Stimulated activated CD4-positive, alpha-beta T cell treated with anti-CD3 and anti-CD28 coated beads, TNF-alpha, amount 100 ng/mL, for 1 hour (primary cell): ENCODE measurements at regions not wholly inside any gene's neighbourhood (a gene's known extent, or its start where the extent isn't known, plus 50 kb on each side); places are given as distances from the start of the nearest gene placed in this dataset.
"Not testable (repeated sequence)": the region's sequence is repeated elsewhere in the genome, so short reads cannot be mapped to it uniquely, and the experiment has no call there.

Experiments used
- DNase-seq, 3 donors: peaks; one replicate each; pipeline ENCODE4 v3.0.0-alpha.2; 2020; ENCODE audit warnings: low read depth in 3 of 3, low spot score in 1 of 3

DNA sequence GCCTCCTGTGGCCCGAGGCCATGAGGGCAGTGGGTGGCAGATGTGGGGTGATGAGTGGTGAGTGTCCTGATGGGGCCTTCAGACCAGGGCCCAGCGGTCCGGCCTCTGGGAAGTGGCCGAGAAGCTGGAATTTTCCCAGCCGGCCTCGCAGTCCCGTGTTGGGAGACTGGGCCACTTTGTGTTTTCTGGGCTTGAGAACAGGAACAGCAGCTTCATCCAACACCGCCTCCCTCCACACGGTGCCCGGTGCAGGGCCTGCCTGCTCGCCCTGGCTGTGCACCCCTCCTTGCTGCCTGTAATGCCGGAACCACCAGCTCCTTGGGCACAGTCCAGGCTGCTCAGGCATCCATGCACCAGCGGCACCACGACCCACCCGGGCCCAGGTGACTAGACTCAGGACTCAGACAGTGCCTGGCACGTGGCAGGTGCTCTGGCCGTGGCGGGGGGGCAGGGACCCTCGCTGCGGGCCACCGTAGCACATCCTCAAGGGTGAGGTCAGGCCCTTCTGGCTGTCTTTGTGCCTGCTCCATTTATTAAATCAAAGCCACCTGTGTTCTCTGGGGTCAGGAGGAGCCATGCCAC, 194.7 kb downstream of the BANP start:
- DNase-seq: not testable (repeated sequence)

DNA sequence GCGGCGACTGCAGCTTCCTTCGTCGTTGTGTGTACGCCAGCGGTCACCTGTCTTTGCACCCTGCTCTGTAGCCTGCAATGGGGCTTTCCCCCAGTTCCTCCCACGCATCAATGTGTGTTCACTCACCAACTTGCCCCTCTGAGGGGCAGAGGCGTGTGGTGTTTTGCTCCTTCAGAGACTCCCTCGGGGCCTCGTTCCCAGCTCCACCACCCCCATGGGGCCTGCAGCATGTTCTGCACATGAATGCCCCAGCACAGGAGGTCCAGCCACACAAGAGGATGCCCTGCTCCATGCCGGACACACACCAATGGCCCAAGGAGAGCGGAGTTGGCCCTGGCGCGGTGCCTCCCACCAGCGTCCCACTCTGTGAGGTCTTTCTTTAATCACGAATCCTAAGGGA, 196.8 kb downstream of the BANP start:
- DNase-seq: not testable (repeated sequence)

DNA sequence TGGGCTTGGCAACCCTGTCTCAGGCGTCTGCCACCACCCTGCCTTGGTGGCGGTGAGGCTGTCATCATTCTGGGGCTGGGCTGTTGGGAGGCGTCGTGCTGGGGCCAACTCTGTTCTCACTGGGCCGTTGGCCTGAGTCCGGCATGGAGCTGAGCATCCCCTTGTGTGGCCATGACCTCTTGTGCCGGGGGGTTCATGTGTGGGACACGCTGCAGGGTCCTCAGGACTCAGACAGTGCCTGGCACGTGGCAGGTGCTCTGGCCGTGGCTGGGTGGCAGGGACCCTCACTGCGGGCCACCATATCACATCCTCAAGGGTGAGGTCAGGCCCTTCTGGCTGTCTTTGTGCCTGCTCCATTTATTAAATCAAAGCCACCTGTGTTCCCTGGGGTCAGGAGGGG, 197.4 kb downstream of the BANP start:
- DNase-seq: not testable (repeated sequence)

DNA sequence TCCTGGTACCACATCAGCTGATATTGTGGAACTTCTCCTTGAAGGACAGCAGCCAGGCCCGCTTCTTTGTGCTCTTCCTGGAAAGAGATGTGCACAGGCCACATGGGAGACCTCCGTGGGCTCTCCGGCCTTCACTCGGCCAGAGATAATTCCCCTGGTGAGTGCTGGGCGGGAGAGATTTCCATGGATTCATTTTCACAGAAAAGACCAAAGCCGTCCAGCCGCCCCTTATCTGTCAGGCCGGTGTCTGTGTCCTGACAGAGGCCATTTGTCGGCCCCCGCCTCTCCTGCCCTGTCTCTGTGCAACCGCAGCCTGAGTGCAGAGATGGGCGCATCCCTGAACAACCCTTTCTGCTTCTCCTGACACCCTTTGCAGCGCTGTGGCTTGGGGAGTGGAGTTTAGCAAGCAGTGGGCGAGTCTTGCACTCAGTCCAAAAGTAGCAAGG, 197.9 kb downstream of the BANP start:
- not testable (repeated sequence) for DNase-seq

DNA sequence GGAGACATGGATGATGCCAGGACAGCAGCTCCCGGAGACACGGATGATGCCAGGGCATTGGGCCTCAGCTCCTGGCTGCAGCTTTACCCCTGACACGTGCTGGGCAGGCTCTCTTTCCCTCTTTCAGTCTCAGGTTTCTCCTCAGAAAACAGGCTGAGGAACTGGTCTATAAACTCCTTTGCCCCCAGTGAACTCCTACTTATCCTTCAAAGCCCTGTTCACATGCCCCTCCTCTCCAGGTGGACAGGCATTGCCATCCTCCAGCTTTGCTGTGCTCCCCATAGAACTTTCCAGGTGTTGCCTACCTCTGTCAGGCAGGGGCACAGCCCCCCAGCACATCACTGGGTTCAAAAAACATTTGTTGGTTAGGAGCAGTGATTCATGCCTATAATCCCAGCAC, 198.4 kb downstream of the BANP start:
- not testable (repeated sequence) for DNase-seq

DNA sequence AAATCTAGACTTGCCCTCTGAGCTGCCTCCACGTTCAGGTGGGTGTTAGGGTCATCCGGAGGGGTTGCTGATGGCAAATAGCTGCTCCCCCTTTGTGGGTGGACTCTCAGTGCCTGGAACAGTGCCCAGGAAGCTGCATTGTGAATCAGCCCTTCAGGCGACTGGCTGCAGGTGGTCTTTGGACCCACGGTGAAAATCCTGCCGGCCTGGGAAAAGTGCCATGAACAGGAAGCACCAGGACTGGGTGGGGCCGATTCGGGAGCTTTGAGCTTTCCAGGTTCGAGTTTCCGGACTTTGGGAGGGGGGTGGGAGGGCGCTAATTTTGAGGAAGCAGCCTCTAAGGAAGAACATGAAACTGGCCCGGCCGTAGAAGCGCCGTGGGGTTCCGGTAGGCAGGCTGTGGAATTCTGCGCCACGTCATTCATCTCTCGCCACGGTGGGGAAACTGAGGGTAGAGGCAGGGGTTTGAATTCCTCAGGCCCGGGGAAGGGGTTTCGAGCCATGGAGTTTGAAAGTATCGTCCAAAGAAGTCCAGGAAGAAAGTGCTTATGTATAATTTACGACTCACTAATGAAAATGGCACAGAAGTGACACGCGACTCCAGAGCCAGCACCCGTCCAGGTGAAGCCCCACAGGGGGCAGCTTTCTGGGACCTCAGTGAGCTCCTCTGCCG, 199.4 kb downstream of the BANP start:
- not testable (repeated sequence) for DNase-seq

DNA sequence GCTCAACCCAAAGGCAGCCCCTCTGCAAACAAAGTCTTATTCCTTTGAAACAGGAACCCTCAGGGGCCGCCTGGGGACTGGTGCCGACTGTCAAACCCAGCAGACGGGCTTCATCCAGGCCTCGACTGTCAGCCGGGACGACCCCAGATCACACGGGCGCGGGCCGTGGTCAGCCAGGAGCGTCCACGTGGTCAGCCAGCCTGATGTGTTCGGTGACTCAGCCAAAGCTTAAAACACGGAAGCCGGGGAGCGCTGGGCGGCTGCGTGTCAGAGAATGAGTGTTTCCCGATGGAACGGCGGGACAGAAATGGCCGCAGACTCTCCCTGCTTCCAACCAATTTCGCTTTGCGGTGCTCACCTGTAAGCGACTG, 199.9 kb downstream of the BANP start:
- DNase-seq: not testable (repeated sequence)

DNA sequence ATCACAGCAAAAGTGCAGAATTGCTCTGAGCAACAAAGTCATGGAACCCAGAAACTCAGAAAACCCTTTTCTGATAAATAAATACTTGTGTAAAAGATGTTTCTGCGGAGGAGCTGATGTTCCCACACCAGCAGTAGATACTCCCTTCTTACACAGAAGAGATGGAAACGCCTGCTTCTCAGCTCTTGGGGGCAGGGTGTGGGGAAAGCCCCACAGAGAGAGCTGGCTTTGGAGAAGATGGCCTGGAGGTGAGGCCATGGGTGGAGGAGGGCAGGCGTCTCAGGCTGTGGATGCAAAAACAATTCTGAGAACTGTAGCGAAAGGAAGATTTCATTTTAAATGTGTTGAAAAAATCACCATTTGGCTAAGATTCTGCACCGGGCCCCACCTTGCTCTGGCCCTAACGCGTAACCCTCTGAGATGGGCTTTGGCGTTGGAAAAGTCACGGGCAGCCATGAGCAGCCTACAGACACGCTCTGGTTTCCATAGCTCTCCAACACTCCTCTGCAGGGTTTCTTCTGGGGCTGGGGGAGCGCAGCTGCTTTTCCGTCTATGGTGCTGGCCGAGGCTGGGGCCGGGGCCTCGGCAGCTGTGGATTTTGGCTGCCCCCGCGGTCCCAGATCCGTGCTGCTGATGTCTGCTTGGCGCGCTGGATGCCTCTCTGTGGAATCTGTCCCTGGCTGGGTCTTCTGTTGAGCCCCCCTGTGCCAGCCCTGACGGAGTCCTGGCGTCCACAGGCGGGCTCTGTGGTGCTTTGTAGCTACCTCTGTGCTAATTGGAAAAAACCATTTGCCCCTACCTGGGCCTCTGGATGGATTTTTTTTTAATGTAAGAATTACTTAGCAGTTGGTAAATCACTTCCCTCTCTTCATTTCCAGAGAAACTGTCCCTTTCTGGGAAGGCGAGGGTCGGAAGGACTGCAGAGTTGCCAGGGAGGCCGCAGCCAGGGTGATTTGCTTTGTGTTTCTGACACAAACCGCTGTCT, 200.9 kb downstream of the BANP start:
- DNase-seq: not testable (repeated sequence)

DNA sequence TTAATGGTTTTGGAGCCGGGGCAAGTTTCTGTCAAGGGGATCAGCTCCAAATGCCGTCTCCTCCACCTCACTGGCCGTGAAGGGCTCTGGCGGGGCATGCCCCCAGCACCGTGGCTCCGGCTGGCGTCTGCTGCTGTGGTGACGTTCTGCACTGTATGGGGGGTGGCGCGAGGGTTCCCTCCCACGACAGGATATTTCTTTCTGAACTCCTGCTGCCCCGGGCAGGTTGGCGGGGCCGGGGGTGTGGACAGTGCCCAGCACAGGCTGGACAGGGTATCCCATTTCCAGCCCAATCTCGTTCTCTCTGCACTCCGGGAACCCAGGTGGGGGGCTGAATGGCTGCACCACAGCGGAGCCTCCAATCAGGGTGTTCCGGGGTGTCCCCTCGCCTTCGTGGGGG, 201.6 kb downstream of the BANP start:
- not testable (repeated sequence) for DNase-seq

DNA sequence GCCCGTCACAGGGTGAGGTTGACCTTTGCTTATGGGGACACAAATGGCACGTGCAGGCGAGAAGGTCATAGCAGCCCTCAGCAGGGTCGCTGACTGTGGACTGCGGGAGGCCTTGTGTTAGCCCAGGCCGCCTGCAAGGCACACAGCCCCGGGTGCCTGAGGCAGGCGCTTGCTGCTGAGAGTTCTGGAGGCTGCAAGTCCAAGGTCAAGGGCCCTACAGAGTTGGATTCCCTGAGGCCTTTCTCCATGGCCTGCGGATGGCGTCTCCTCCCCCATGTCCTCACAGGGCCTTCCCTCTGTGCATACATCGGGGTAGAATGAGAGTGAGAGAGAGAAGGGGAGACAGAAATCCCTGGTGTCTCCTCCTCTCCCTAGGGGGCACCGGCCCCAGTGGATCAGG, 202.3 kb downstream of the BANP start:
- DNase-seq: not testable (repeated sequence)

DNA sequence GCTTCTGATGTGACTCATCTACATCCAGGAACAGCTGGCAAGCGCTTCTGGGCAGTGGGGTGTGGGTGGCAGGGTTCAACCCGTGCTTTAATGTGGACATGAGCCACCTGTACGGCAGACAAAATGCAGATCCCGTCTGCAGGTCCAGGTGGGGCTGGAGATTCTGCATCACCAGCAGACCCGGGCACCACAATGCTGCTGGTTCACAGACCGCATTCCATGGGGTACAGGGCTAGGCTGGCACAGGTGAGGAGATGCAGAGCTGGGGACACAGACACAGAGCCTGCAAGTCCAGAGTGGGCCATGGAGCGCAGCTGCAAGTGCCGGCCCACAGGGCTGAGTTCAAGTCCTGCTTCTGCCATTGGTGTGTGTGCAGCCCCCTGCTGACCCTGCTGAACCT, 203.7 kb downstream of the BANP start:
- not testable (repeated sequence) for DNase-seq

DNA sequence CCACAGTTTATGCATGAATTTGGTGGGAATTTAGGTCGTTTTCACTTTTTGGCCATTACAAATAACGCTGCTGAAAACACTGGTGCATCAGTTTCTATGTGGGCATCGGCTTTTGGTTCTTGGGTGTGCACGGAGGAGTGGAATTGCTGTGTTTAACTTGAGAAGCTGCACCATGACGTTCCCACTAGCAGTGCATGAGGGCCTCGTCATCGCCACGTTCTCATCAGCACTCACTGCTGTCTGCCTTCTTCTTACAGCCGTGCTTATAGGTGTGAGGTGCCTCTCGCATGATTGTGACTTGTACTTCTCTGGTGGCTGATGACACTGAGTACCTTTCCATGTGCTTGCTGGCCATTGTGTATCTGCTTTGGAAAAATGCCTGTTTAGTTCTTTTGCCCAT, 204.4 kb downstream of the BANP start:
- DNase-seq: not testable (repeated sequence)

DNA sequence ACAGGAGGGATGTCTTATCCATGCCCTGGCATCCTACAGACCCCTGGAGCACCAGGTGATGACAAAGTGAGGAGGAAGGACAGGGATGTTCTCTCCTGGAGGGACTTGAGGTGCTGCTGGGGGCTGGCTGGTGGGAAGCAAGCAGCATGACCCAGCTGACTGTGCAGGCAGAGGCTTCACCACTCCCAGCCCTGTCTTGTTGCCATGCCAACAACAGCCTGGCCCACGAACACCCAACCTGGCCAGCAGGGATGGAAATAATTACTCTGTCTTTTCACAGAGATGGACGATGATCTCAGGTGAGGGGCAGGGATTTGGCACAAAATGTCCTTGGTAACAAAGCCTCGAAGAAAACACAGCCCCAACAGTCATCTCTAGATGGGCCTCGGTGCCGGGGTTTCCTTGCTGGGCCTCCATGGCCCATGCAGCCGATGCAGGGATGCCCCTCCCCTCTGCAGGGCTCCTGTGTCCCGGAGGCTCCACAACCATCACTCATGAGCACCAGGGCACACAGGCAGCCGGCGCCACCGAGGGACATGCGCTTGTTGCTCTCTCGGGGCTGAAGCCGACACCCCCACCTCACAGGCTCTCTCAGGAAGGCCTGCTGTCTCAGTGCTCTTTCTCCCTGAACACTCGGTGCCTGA, 205.5 kb downstream of the BANP start:
- not testable (repeated sequence) for DNase-seq

DNA sequence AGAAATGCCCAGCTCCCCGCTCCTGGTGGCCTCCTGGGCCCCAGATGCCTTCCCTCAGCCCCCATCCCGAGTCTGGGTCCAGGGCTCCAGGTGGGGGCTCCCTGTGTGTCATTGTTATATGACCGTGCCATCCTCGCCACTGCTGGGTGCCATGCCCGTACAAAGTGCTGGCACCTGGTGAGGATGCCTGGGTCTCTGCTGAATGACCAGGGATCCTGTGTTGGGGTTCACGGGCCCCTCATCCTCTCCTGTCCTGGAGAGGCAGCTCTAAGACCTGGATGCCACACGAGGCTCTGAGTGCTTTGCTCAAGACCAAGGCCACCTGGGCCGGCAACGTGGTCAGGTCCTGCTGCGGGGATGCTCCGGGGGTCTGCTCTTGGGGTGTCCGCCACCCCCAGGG, 206.5 kb downstream of the BANP start:
- DNase-seq: not testable (repeated sequence)

DNA sequence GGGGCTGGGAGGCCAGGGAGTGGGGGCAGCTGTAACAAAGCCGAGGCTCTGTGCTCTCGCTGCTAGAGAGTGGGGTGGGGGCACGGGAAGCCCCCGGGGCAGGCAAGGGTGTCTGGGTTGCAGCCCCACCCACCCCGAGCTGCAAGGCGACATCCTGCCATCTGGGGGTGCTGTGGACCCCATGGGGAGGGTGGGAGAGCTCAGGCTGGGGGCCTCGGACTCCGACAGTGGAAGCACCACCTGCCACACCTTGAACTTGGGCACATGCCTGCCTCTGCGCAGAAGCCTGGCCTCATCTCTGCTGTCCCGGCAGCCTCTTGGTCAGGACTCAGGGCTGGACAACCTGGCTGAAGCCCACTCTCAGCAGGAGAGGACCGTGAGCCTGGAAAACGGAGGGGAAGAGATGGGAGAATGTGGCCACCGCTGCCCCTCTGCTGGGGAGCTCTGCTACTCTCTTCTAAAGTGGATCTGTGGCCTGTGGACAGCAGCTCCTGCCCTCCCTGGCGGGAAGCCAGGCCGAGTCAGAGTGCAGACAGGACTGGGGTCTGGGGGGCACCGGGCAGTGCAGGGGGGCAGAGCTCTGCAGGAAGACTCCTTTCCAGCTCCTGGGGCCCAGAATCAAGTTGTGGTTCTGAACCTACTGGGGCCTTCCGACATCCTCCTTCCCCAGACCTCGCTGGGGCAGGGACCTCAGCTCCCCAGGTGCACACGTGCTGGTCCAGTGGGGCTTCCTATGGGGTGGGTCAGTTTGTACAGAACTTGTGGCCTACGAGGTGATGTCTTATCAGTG, 207.2 kb downstream of the BANP start:
- not testable (repeated sequence) for DNase-seq

DNA sequence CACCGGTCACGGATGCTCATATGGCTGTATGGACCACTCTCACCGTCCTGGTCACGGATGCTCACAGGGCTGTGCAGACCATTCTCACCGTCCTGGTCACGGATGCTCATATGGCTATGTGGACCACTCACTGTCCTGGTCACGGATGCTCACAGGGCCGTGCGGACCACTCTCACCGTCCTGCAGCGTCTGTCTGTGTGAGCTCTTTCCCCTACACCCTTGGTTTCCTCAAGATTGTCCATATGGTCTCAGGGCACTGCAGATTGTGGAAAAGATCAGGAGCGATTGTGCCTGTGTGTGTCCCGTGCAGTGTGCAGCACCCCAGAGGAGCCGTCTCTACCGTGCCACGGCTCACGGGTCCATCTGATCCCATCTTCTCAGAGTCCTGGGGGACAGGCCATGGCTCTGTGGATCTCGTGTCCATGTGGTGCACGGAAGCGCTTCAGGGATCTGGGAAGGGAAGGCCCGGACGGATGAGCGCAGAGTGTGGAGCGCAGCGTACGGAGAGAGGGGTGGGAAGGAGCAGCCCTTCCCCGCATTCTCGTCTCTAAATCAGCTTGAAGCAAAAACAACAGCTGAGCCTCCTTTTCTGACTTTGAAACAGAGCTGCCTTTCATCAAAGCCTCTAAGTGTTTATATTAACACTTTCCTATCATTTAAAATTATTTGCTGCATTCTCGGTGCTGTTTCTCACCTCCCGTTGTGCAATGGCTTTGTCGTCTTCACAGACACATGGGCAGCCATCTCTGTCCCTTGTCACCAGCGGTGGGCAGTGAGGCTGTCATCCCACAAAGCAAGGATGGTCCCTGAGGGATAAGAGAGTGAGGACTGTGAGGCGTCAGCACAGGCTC, 208.0 kb downstream of the BANP start:
- not testable (repeated sequence) for DNase-seq

DNA sequence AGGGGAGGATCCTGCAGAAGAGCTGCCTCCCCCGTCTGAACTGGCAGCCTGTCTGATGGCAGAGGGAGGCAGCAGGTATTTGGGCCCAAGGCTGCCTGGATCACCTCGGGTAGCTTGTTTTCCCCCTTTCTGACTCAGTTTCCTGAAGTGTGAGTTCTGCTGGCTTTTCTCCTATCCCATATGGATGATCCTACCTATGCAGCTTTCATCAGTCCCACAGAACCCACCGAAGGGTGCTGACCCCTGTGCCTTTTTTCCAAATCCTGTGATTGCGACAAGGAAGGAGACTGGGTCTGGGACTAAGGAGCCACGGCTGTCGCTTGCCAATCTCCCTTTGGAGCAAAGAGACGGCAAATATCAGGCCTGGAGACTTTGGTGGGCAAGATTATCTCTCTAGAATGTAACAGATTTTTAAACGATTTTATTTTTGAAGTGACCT, 208.7 kb downstream of the BANP start:
- DNase-seq: not testable (repeated sequence)

DNA sequence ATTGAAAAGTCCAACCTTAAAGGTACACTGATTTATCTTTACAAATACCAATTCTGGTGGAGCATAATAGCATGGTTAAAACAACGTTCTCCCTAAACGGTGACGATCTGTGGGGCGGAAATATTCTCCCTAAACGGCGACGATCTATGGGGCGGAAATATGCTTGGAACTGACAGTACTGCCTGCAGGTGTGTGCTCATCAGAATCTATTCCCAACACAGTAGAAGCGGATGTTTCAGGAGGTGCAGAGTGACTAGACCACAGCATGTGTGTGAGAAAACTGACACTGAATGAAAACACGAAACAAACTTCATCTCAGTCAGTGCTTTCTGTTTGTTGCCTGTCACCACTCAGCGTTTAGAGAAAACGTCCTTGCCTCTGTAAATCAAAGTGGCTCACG, 210.0 kb downstream of the BANP start:
- DNase-seq: not testable (repeated sequence)

DNA sequence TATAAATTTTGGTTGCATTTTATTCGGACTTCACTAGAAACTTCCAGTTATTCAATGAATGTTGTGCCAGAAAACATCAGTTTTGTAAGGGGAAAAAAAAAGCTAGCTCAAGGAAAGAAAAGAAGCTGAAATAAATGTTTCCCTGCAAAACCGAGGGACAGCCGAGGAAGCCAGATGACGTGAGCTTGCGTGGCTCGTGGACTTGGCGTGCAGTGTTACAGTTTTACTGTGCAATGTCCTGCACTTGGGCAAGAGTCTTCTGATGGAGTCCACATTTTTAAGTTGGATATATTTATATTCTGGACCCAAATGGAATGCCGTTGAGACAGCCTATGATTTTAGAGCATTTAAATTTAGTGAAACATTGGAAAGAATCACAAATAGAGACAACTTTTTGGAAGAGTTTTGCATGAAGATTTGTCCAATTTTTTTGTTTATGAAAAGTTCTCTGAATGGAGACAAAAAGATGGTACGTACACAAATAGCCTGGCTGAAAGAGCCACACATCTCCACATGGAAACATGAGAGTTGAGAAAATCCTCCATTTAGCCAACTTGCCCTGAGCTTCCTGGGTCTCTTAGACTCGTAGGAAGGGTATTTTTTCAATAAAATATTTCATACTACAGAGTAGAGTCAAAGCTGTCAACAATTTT, 210.5 kb downstream of the BANP start:
- not testable (repeated sequence) for DNase-seq
